ENCODE measurements at regions not wholly inside any gene's neighbourhood (a gene's known extent, or its start where the extent isn't known, plus 50 kb on each side); places are given as distances from the start of the nearest gene placed in this dataset.
A peak's percentile ranks its signal among the peaks of the same experiment; 100 is the strongest.

DNA sequence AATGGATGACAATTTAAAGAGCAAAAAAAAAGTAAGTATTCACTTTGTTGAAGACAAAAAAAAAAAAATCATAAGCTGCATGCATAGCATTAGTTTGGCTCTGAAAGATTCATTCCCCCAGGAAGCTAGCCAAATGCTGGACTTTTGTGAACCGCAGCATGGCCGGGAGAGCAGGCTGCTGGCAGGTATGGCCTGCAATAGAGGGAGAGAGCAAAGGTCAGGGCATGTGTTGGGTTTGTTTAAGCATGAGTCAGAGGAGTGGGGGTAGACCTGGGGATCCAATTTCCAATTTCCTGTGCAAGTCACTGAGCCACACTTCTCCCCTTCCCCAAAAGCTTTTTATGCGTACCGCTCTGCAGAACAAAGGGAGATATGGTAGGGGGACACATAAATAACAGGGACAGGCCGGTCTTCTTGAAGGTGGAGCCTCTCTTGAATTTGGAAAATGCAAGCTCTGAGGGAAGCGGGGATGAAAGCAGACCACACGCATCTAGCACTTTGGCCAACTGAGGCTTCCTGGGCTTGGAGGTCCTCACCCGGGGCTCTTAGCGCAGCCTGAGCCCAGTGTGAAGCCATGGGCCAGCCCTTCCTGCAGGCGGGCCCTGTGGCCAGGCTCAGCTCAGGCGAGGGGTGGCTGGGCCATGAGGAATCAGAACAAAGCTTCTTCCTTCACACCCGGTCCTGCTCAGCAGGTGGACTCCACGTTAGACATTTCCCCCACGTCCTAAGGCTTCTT, 171.1 kb downstream of the TOMM20 start (continued):
- TF ChIP-seq ZNF248 (tag by site-specific recombination; IDR thresholded peaks at IDR 0.05): no peak
- no peak for TF ChIP-seq KLF7 (tag by site-specific recombination; IDR thresholded peaks at IDR 0.05; ENCODE audit: borderline replicate concordance)
- TF ChIP-seq ZNF768 (tag by site-specific recombination; IDR thresholded peaks at IDR 0.05): no peak
- TF ChIP-seq, protein P1, sequence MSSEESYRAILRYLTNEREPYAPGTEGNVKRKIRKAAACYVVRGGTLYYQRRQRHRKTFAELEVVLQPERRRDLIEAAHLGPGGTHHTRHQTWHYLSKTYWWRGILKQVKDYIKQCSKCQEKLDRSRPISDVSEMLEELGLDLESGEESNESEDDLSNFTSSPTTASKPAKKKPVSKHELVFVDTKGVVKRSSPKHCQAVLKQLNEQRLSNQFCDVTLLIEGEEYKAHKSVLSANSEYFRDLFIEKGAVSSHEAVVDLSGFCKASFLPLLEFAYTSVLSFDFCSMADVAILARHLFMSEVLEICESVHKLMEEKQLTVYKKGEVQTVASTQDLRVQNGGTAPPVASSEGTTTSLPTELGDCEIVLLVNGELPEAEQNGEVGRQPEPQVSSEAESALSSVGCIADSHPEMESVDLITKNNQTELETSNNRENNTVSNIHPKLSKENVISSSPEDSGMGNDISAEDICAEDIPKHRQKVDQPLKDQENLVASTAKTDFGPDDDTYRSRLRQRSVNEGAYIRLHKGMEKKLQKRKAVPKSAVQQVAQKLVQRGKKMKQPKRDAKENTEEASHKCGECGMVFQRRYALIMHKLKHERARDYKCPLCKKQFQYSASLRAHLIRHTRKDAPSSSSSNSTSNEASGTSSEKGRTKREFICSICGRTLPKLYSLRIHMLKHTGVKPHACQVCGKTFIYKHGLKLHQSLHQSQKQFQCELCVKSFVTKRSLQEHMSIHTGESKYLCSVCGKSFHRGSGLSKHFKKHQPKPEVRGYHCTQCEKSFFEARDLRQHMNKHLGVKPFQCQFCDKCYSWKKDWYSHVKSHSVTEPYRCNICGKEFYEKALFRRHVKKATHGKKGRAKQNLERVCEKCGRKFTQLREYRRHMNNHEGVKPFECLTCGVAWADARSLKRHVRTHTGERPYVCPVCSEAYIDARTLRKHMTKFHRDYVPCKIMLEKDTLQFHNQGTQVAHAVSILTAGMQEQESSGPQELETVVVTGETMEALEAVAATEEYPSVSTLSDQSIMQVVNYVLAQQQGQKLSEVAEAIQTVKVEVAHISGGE (tag by site-specific recombination; conservative IDR thresholded peaks at IDR 0.05; ENCODE audit: low read depth): 0 out of 2 replicates have a peak, but pooled peaks have one; percentile 36
- no peak for TF ChIP-seq ZNF211 (tag by site-specific recombination; IDR thresholded peaks at IDR 0.05; ENCODE audit: low read depth)
- no peak for TF ChIP-seq ZNF777 (tag by site-specific recombination; IDR thresholded peaks at IDR 0.05; ENCODE audit: borderline replicate concordance)
- no peak for TF ChIP-seq ZNF571 (tag by site-specific recombination; IDR thresholded peaks at IDR 0.05)
- TF ChIP-seq ZNF155 (tag by site-specific recombination; IDR thresholded peaks at IDR 0.05): no peak
- TF ChIP-seq, protein P2, sequence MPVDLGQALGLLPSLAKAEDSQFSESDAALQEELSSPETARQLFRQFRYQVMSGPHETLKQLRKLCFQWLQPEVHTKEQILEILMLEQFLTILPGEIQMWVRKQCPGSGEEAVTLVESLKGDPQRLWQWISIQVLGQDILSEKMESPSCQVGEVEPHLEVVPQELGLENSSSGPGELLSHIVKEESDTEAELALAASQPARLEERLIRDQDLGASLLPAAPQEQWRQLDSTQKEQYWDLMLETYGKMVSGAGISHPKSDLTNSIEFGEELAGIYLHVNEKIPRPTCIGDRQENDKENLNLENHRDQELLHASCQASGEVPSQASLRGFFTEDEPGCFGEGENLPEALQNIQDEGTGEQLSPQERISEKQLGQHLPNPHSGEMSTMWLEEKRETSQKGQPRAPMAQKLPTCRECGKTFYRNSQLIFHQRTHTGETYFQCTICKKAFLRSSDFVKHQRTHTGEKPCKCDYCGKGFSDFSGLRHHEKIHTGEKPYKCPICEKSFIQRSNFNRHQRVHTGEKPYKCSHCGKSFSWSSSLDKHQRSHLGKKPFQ (tag by site-specific recombination; IDR thresholded peaks at IDR 0.05): no peak
- TF ChIP-seq, protein P3, sequence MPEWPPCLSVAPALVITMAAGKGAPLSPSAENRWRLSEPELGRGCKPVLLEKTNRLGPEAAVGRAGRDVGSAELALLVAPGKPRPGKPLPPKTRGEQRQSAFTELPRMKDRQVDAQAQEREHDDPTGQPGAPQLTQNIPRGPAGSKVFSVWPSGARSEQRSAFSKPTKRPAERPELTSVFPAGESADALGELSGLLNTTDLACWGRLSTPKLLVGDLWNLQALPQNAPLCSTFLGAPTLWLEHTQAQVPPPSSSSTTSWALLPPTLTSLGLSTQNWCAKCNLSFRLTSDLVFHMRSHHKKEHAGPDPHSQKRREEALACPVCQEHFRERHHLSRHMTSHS (tag by site-specific recombination; IDR thresholded peaks at IDR 0.05): no peak
- peak; percentile 59 for TF ChIP-seq WT1 (tag by site-specific recombination; IDR thresholded peaks at IDR 0.05)
- TF ChIP-seq ZNF302 (tag by site-specific recombination; IDR thresholded peaks at IDR 0.05; ENCODE audit: low read depth): no peak
- peak; percentile 95 for TF ChIP-seq ZNF600 (tag by site-specific recombination; IDR thresholded peaks at IDR 0.05)
- TF ChIP-seq ZNF10 (tag by site-specific recombination; IDR thresholded peaks at IDR 0.05): no peak
- TF ChIP-seq, protein P4, sequence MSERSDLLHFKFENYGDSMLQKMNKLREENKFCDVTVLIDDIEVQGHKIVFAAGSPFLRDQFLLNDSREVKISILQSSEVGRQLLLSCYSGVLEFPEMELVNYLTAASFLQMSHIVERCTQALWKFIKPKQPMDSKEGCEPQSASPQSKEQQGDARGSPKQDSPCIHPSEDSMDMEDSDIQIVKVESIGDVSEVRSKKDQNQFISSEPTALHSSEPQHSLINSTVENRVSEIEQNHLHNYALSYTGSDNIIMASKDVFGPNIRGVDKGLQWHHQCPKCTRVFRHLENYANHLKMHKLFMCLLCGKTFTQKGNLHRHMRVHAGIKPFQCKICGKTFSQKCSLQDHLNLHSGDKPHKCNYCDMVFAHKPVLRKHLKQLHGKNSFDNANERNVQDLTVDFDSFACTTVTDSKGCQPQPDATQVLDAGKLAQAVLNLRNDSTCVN (tag by site-specific recombination; optimal IDR thresholded peaks at IDR 0.05): peak; percentile 18
- TF ChIP-seq, protein P5, sequence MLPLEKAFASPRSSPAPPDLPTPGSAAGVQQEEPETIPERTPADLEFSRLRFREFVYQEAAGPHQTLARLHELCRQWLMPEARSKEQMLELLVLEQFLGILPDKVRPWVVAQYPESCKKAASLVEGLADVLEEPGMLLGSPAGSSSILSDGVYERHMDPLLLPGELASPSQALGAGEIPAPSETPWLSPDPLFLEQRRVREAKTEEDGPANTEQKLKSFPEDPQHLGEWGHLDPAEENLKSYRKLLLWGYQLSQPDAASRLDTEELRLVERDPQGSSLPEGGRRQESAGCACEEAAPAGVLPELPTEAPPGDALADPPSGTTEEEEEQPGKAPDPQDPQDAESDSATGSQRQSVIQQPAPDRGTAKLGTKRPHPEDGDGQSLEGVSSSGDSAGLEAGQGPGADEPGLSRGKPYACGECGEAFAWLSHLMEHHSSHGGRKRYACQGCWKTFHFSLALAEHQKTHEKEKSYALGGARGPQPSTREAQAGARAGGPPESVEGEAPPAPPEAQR (tag by site-specific recombination; IDR thresholded peaks at IDR 0.05): no peak
- no peak for TF ChIP-seq ZNF560 (tag by site-specific recombination; IDR thresholded peaks at IDR 0.05; ENCODE audit: borderline replicate concordance)
- TF ChIP-seq ZNF596 (tag by site-specific recombination; IDR thresholded peaks at IDR 0.05): no peak
- TF ChIP-seq ZEB2 (tag by site-specific recombination; IDR thresholded peaks at IDR 0.05): peak; percentile 58
- no peak for TF ChIP-seq ZNF792 (tag by site-specific recombination; IDR thresholded peaks at IDR 0.05)
- TF ChIP-seq HOXA7 (CRISPR knock-in tag; IDR thresholded peaks at IDR 0.05; ENCODE audit: borderline replicate concordance): no peak
- no peak for TF ChIP-seq ZNF121 (tag by site-specific recombination; IDR thresholded peaks at IDR 0.05)
- TF ChIP-seq, protein P6, sequence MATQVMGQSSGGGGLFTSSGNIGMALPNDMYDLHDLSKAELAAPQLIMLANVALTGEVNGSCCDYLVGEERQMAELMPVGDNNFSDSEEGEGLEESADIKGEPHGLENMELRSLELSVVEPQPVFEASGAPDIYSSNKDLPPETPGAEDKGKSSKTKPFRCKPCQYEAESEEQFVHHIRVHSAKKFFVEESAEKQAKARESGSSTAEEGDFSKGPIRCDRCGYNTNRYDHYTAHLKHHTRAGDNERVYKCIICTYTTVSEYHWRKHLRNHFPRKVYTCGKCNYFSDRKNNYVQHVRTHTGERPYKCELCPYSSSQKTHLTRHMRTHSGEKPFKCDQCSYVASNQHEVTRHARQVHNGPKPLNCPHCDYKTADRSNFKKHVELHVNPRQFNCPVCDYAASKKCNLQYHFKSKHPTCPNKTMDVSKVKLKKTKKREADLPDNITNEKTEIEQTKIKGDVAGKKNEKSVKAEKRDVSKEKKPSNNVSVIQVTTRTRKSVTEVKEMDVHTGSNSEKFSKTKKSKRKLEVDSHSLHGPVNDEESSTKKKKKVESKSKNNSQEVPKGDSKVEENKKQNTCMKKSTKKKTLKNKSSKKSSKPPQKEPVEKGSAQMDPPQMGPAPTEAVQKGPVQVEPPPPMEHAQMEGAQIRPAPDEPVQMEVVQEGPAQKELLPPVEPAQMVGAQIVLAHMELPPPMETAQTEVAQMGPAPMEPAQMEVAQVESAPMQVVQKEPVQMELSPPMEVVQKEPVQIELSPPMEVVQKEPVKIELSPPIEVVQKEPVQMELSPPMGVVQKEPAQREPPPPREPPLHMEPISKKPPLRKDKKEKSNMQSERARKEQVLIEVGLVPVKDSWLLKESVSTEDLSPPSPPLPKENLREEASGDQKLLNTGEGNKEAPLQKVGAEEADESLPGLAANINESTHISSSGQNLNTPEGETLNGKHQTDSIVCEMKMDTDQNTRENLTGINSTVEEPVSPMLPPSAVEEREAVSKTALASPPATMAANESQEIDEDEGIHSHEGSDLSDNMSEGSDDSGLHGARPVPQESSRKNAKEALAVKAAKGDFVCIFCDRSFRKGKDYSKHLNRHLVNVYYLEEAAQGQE (tag by site-specific recombination; IDR thresholded peaks at IDR 0.05): peak; percentile 47
- TF ChIP-seq, protein P7, sequence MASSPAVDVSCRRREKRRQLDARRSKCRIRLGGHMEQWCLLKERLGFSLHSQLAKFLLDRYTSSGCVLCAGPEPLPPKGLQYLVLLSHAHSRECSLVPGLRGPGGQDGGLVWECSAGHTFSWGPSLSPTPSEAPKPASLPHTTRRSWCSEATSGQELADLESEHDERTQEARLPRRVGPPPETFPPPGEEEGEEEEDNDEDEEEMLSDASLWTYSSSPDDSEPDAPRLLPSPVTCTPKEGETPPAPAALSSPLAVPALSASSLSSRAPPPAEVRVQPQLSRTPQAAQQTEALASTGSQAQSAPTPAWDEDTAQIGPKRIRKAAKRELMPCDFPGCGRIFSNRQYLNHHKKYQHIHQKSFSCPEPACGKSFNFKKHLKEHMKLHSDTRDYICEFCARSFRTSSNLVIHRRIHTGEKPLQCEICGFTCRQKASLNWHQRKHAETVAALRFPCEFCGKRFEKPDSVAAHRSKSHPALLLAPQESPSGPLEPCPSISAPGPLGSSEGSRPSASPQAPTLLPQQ (tag by site-specific recombination; IDR thresholded peaks at IDR 0.05): 0 out of 2 replicates have a peak, but pooled peaks have one; percentile 24
- TF ChIP-seq RBAK (tag by site-specific recombination; IDR thresholded peaks at IDR 0.05): no peak

Data from HEK293 (cell line).